SIG-M5 treated with dmso at 0.1 percent for 504 hours (cell line): ENCODE measurements at regions not wholly inside any gene's neighbourhood (a gene's known extent, or its start where the extent isn't known, plus 50 kb on each side); places are given as distances from the start of the nearest gene placed in this dataset.
"Not testable (repeated sequence)": the region's sequence is repeated elsewhere in the genome, so short reads cannot be mapped to it uniquely, and the experiment has no call there.

Experiments
- DNase-seq: peaks from one replicate; lab custom pipeline; 2025; ENCODE audit not compliant: unreplicated experiment; lab: John Stamatoyannopoulos, UW

DNA sequence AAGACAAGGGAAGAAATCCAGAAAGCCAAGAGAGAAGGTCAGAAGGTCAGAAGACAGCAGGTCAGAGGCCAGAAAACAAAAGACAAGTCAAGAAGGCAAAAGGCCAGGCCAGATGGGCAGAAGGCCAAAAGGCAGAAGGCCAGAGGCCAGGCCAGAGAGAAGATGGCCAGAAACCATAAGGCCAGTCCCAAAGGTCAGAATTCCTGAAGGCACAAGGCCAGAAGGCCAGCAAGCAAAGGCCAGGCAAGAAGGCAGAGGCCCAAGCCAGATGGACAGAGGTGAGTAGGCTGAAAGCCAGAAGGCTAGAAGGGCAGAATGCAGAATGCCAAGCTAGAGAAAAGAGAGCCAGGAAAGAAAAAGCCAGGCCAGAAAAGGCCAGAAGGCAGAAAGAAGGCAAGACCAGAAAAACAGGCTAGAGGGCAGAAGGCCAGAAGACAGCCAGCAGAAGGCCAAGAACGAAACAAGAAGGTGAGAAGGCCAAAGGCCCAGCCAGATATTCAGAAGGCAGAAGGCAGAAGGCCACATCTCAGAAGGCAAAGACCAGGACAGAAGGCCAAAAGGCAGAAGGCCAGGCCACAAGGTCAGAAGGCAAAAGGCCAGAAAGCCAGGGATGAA is 186.3 kb downstream of the TUBA3C start:
- no peak for DNase-seq

DNA sequence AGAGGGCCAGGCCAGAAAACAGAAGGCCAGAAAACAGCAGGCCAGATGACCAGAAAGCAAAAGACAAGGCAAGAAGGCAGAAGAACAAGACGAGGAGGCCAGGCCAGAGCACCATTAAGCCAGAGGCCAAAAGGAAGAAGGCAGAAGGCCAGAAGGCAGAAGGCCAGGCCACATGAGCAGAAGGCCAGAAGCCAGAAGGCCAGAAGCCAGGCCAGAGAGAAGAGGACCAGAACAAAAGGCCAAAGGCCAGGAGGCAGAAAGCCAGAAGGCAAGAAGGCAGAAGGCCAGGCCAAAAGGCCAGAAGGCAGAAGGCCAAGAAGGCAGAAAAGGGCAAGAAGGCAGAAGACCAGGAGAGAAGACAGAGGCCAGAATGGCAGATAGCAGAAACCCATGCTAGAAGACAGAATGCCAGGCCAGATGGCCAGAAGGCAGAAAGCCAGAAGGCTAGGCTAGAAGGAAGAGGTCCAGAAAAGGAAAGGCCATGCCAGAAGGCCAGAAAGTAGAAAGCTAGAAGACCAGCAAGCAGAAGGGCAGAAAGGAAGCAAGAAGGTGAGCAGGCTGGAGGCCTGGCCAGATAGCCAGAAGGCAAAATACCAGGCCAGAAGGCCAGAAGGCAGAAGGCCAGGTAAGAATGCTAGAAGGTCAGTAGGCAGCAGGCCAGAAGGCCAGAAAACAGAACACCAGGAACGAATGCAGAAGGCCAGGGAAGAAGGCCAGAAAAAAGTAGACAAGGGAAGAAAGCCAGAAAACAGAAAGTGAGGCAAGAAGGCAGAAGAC is 187.6 kb downstream of the TUBA3C start:
- no peak for DNase-seq

DNA sequence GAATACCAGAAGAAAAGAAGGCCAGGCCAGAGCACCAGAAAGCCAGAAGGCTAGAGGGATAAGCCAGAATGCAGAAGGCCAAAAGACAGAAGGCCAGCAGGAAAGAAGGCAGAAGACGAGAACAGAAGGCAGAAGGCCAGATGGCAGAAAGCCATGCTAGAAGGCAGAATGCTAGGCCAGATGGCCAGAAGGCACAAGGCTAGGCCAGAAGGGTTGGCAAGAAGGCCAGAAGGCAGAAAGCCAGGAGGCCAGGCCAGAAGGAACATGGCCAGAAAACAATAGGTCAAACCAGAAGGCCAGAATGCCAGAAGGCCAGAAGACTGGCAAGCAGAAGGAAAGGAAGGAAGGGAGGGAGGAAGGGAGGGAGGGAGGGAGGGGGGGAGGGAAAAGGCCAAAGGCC is 188.8 kb downstream of the TUBA3C start:
- DNase-seq, result no peak

DNA sequence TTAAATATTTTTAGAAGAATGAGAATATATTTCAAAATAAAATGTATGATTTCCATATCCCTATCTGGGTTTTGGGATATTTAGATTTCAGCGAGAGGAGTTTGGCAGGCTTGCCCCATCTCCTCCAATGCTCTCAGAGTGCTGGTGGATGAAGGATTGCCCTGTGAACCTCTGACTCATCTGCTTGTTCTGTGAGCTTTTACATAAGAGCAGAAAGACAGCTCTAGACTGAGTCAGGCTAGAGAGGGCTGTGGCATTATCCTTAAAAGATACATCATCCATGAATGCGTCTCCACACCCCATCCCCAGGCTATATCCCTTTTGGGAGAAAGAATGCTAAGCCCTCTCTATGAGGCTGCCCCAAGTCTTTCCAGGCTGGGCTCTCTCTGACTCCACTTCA is 190.6 kb downstream of the TUBA3C start:
- no peak for DNase-seq

DNA sequence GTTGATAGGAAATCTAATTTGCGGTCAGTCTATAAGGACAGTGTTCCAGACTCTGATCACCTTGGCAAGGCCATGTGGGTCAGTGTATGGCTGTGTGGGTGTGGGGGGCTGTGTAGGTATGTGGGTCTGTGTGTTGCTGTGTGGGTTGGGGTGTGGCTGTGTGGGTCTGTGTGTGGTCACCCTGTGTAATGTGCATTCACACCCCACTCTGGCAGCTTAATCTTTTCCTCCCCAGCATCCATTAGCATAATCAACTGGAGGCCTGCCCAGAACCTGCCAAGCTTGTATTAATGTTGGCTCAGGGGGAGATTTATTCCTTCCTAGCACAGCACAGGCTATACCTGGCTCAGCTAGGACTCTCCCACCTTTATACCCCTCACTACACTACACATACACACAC is 203.2 kb downstream of the TUBA3C start:
- no peak for DNase-seq

DNA sequence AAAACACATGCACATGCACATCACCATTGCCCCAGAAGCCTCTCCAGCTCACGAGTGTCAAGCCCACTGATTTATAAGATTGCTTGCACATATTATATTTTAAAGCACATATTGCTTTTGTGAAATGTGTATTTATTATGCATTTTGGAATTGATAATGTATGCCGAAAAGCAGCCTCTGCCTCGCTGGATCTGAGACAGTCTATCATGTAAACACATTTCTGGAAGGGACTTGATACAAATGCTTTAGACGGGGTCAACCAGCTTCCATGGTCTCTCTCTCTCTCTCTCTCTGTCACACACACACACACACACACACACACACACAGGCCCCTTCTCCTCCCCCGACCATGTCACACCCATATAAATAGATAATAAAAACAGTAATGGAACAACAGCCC is 203.8 kb downstream of the TUBA3C start:
- no peak for DNase-seq

DNA sequence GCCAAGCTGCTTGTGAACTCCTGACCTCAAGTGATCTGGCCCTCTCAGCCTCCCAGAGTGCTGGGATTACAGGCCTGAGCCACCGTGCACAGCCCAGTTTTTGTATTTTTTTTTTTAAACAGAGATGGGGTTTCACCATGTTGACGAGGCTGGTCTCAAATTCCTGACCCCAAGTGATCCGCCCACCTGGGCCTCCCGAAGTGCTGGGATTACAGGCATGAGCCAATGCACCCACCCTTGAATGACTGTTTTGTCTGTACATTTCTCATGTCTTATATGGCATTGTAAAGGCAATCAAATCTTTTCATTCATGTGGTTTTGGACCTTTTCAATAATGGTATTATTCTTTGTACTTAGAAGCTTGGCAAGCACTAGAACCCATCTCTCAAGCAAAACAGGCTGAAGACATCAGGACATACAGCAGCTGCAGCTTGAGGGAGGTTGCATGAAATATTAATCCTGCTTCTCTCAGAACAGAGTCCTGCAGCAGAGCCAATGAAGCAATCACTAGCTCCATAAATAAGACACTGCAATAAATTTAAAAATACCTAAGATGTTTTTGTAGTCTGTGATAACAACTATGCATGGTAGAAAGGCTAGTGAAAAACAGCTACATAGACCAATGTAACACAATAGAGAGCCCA is 209.9 kb downstream of the TUBA3C start:
- no peak for DNase-seq

DNA sequence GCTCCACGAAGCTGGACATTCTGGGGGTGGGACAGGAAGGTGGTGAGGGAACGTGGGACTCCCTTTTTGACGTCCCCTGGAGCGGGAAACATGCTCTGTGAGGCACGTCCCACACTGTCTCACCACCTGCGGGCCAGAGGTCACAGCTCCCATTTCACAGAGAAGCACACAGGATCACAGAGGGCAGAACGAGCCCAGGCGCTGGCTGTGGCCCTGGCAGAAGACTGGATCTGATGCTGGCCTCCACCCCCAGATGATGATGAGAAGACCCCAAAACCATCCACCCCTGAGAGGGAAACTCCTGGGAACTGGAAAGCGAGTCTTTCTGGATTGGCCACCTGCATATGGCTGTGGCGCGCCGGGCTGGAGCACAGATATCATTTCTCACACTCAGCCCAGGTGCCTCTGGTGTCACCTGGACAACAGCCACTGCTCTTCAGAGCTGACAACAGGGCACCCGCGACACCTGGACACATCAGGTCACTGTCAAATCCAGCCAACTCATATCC is 216.2 kb downstream of the TUBA3C start:
- no peak for DNase-seq

DNA sequence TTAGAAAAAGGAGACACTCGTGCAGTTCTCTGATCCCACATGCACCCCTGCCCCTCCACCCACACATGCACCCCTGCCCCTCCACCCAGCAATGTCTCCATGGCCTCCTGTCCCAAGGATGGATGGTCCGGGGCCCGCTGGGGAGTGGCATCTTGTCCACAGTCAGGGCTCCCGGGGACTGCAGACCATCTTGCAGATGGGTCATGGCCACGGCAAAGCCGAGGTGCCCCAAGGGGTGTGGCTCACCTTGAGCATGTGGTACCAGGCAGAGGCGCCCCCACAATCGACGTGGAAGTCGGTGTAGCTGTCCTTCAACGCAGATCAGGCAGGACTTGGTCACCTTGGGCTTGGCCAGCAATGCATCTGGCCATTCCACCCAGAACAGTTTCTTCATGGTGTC is 216.7 kb downstream of the TUBA3C start:
- DNase-seq, result no peak

DNA sequence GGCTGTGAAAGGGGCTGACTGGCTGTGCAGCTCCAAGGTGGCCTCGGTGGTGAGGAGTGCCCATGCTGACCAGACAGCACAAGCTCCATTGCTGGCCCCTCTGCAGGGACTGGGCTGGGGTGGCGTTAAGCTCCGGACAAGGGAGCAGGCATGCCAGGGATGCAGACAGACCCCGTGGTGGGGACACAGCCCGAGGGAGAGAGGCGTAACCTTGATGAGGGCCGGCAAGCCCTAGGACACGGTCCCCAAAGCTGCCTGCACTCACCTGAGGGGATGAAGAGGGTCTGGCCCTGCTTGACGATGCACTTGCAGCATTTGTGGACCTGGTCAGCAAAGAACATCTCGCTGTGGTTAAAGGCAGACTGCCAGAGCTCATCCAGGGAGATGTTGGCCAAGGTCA is 217.9 kb downstream of the TUBA3C start:
- not testable (repeated sequence) for DNase-seq

DNA sequence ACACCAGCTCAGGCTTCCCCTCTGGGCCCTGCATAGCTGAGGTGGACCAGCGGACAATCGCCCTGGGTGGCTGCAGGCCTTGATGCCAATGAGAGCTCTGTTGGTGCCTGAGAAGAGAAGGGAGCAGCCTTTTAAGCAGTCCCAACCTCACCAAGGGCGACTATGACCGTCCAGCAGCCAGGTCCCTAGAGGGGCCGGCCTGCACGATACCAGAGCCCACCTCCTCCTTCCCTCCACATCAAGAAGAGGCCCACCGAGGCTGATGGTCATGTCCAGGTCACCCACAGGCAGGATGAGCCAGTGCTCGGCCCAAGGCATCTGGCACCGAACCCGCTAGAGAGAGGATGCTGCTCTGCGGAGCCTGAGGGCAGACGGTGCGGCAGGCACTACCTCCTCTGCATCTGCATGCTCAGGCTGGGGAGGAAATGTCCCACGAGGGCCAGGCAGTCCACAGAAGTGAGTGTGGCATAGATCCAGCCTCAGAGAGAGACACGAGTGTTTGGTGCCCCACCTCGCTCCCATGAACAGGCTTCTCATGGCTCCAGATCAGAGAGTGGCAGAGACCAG is 219.4 kb downstream of the TUBA3C start:
- no peak for DNase-seq

DNA sequence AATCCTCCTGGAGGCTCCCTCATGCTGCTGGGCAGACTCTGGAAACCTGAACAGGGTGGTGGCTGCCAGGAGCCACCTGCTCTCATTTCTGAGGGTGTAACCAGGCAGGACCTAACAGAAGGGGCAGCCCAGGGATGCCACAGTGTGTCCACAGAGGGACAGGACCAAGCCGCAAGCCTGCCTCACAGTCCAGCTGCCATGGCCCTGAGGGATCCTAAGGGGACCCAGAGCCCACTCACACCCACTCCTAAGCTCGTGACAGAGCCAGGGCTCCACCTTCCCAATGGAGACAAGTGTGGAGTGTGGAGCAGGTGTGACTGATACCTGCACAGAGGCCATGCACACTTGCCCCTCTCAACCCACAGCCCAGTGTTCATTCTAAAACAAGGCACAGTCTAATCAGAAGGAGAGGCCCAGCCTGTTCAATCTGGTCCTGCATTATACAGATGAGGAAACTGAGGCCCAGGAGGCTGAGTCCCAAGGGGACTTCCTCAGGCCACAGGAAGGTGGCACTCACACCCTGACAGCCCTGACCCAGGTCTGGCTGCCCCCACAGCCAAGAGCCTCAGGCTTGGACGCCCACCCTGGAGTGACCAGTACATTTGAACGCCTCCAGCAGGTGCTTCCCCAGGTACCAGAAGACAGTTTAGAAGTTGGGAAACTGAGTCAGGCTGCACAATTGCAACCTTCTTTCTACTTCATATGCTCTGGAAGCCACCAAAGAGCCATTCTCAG is 220.1 kb downstream of the TUBA3C start:
- no peak for DNase-seq

DNA sequence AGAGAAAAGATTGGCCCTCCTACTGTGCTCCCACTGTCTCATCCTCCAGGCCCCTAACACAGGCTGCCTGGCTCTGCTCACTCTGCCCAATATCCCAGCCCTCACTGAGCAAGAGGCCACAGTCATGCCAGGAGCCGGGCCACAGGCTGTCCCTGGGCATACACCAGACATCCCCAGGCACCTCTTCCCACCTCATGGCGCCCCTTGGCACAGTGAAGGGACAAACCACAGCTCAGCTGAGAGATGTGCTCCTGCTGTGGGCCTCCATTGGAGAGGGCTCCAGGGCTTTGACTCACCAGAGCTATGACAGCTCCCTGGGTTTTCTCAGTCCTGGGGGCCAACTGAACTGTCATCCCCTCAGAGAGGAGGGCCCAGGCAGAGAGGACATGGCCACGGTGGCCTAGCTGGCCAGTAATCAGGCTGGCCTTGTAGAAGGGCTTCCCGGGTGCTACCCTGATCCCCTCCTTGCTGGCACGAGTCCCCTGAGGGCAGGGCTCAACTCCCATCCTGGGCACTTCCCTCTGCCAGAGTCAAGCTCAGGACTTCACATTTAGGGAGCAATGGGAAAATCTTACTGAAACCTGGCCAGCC is 220.9 kb downstream of the TUBA3C start:
- no peak for DNase-seq

DNA sequence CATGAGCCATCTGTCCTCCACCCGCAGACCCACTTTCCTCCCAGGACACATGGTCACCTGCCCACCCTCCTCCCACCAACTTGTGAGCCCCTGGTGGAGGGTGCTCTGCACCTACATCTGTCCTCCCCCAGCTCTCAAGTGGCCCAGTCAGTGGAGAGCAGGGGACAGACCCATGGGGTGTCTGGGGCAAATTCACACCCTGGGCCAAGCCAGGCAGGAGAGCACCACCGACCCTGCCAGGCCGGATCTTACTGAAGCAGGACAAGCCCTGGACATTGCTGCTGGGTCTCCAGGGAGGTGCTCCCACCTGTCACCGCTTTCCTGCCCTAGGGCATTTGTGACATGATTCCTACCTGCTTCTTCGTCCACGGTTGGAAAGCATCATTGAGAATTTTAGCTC is 221.6 kb downstream of the TUBA3C start:
- DNase-seq, result no peak

DNA sequence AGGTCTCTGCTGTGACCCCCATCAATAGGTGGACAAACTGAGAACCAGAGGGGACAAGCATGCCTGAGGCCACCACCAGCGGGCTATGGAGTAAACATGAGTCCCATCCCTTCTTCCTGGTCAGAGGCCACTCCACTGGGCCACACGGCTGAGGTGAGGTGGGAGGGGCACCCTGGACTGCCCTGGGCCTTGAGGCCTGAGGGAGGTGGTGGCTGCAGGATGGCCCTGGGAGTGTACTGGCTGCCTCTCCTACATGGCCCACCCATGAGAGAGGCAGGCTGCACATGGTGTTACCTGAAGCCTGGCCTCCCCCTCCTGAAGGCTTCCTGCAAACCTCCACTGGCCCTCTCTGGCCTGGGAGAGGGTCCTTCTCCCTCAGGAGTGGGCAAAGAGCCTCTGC is 222.4 kb downstream of the TUBA3C start:
- no peak for DNase-seq

DNA sequence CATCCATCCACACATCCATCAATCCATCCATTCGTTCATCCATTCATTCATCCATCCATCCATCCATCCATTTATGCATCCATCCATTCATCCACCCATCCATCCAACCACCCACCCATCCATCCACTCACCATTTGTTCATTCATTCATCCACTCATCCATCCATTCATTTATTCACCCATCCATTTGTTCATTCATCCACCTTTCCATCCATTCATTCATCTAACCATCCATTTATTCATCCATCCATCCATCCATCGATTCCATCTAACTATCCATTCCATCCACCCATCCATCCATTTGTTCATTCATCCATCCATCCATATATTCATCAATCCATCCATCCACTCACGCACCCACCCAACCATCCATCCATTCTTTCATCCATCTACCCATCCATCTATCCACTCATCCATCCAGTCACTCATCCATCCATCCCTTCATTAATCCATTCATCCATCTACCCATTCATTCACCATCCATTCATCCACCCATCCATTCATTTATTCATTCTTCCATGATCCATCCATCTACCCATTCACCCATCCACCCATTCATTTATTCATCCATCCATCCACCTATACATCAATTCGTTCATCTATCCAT is 225.0 kb downstream of the TUBA3C start:
- DNase-seq, result no peak

DNA sequence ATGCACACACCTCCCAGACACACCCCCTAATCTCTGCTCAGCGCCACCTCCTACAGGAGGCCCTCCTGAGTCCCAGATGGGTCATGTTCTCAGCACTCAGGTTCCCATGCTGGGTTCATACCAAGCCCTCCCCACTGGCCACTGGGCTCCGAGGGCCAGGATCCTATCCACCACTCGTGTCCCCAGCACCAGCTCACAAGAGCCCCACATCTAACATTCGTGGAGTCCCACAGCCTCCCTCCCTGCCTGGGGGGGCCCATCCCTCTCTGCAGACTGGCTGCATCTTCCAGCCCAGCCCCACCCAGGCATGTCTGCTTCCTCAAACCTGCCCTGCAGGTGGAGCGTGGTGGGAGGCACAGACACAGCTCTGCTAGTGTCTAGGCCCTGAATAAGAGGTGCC is 227.4 kb downstream of the TUBA3C start:
- DNase-seq, result no peak

DNA sequence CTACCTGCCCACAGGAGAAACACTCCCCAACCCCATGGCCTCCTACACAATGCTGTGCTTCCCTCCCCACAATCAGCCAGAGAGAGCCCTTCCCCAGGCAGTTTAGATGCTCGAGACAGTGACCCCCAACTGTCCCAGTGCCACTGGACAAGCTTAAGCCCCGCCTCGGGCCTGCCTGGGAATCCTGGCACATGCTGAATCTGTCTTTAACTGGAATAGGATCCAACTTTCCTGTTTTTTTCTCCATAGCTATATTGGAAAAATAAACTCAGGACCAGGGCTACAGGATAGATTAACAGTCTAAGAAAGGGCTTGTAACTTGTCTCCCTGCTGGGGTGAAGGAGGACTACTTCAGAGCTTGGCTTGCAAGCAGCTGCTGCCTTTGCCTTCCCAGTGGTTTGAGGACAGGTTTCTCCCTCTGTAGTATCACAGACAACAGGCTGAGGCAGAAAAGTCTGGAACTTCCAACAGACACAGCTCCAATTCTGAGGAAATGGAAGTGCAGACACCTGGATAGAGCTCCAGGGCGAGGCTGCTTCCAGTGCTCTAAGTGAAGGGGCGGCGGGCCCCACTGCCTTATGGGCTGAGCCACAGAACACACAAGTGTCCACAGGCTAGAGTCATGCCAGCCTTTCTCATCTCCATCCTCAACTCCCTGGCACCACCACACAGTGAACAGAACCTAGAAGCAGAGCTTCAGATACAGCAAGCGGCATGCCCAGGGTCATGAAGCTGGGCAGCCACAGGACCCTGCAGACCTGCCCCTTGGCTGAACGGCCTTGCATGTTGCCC is 228.3 kb downstream of the TUBA3C start:
- no peak for DNase-seq

DNA sequence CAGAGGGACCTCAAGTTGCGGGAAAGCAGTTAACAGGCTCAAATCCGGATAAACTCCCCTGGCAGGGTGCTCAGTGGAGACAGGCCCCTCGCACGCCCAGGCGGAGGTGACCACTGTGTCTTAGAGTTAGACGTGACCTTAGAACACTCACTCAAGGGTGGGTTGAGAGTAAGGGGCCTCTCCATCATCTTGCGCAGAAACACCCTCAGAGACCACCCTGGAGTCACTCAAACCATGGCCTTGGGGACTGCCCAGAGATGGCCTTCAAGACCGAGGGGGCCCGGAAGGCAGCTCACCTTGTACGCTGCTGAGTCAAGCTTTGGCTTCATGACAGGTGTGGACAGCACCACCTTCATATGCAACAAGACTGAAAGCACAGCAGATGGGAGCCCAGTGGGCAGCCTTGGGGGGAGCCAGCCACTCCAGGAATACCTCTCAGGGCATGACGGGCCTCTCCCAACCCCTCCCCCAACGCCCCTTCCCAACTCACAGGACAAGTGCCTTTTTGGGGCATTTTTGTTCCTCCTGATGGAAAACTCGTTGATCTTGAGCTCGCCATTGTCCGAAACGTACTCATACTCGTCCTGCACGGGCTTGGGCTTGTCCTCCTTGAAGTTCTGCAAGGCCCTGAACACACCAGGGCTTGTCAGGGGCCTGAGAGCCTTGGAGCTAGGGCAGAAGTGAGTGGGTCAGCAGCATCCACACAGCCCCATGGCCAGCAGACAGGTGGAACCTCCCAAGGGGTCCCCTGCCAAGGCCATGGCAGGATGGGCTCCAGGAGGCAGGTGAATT is 229.2 kb downstream of the TUBA3C start:
- DNase-seq, result no peak
